Right renal pelvis (tissue), 4 donors: ENCODE measurements at regions not wholly inside any gene's neighbourhood (a gene's known extent, or its start where the extent isn't known, plus 50 kb on each side); places are given as distances from the start of the nearest gene placed in this dataset.

ENCODE experiments used
- DNase-seq, 4 donors: peaks; one replicate each; pipeline ENCODE4 v3.0.0-alpha.2; 2013; ENCODE audit warnings: low read depth in 4 of 4, low spot score in 3 of 4, missing footprints in 1 of 4

GRCh38 chr17:15048933-15049794 lies 216.0 kb downstream of the PMP22 start:
- DNase-seq = no peak

- no peak for DNase-seq
These were observed 216.7 kb downstream of the PMP22 start for GRCh38 chr17:15048381-15048780.

GRCh38 chr17:15042311-15042710 lies 222.8 kb downstream of the PMP22 start:
- no peak for DNase-seq

- DNase-seq = no peak
These were observed 225.8 kb downstream of the PMP22 start for GRCh38 chr17:15039366-15039765.

- DNase-seq = no peak
These were observed 226.5 kb downstream of the PMP22 start for GRCh38 chr17:15038656-15039055.

GRCh38 chr17:15036238-15036637 lies 228.9 kb downstream of the PMP22 start:
- DNase-seq = no peak

- no peak for DNase-seq
These were observed 233.2 kb downstream of the PMP22 start for GRCh38 chr17:15031975-15032374.

- DNase-seq = no peak
These were observed 235.7 kb downstream of the PMP22 start for GRCh38 chr17:15029469-15029868.

GRCh38 chr17:15027853-15028252 lies 237.3 kb downstream of the PMP22 start:
- DNase-seq = no peak

- DNase-seq = no peak
These were observed 239.0 kb downstream of the PMP22 start for GRCh38 chr17:15026088-15026487.

- no peak for DNase-seq
These were observed 241.4 kb downstream of the PMP22 start for GRCh38 chr17:15023589-15024336.

- no peak for DNase-seq
These were observed 246.0 kb downstream of the PMP22 start for GRCh38 chr17:15019158-15019557.

- no peak for DNase-seq
These were observed 252.7 kb downstream of the PMP22 start for GRCh38 chr17:15012351-15012980.

- DNase-seq = no peak
These were observed 256.0 kb downstream of the PMP22 start for GRCh38 chr17:15009087-15009486.

- no peak for DNase-seq
These were observed 258.0 kb downstream of the PMP22 start for GRCh38 chr17:15007147-15007553.

- no peak for DNase-seq
These were observed 258.6 kb downstream of the PMP22 start for GRCh38 chr17:15006421-15007128.

GRCh38 chr17:15000661-15001060 lies 264.5 kb downstream of the PMP22 start:
- no peak for DNase-seq

GRCh38 chr17:14997290-14997689 lies 267.8 kb downstream of the PMP22 start:
- DNase-seq = no peak

- DNase-seq = no peak
These were observed 279.0 kb downstream of the PMP22 start for GRCh38 chr17:14986127-14986526.

- no peak for DNase-seq
These were observed 292.3 kb downstream of the PMP22 start for GRCh38 chr17:14972844-14973243.

GRCh38 chr17:14971054-14971453 lies 294.1 kb downstream of the PMP22 start:
- no peak for DNase-seq
